ENCODE measurements at regions not wholly inside any gene's neighbourhood (a gene's known extent, or its start where the extent isn't known, plus 50 kb on each side); places are given as distances from the start of the nearest gene placed in this dataset.

GRCh38 chr6:144575327-144575726, 290.2 kb downstream of the UTRN start:
- Histone ChIP-seq H3K4me2 (ENCODE audit: low read length) (no peak overlapping the region), H3K27me3 (ENCODE audit: low read length) (no peaks in the 10 kb centered on the region), H3K9ac (ENCODE audit: low read length) (no peak overlapping the region), H2AFZ (ENCODE audit: low read length) (no peak overlapping the region), H4K20me1 (ENCODE audit: low read length) (no peaks in the 10 kb centered on the region), H3K36me3 (ENCODE audit: low read depth, low read length) (0 out of 2 replicates have a peak, but pooled peaks cover 2% of the 10 kb centered on the region), H3K27ac (ENCODE audit: low read length) (no peak overlapping the region), H3F3A (ENCODE audit: low read length, unreplicated experiment) (no peaks in the 10 kb centered on the region), H3K4me1 (ENCODE audit: insufficient read depth, low read length) (no peaks in the 10 kb centered on the region), H3K9me2 (replicated peaks; ENCODE audit: low read length) (no peaks in the 10 kb centered on the region), H3K9me3 (ENCODE audit: low read length) (no peaks in the 10 kb centered on the region), H3K79me2 (ENCODE audit: low read length) (no peaks in the 10 kb centered on the region), H3K4me3 (ENCODE audit: low read length) (no peak overlapping the region)
- TF ChIP-seq EZH2phosphoT487 (IDR thresholded peaks at IDR 0.05; ENCODE audit: borderline replicate concordance, low read length) (no peak), EZH2 (IDR thresholded peaks at IDR 0.05; ENCODE audit: low read length, unreplicated experiment) (no peak), CTCF (conservative IDR thresholded peaks at IDR 0.05; ENCODE audit: low read depth, low read length) (no peak)
- CTCF ChIA-PET = no interaction called here
- DNase-seq (no peak), ATAC-seq (no peak)
- BruUV-seq (replicated peaks) = no TSS peak
- POLR2A ChIA-PET (ENCODE audit: unreplicated experiment) = no interaction called here
- intact Hi-C loops (cut with micrococcal nuclease) = no loop called here

GRCh38 chr6:144576871-144577270, 291.7 kb downstream of the UTRN start:
- Histone ChIP-seq H4K20me1 (ENCODE audit: low read length) (no peaks in the 10 kb centered on the region), H3K36me3 (ENCODE audit: low read depth, low read length) (0 out of 2 replicates have a peak, but pooled peaks cover 2% of the 10 kb centered on the region), H3K9ac (ENCODE audit: low read length) (no peak overlapping the region), H3K27ac (ENCODE audit: low read length) (no peak overlapping the region), H2AFZ (ENCODE audit: low read length) (no peak overlapping the region), H3K27me3 (ENCODE audit: low read length) (no peaks in the 10 kb centered on the region), H3K4me2 (ENCODE audit: low read length) (no peak overlapping the region), H3K9me2 (replicated peaks; ENCODE audit: low read length) (no peaks in the 10 kb centered on the region), H3K4me3 (ENCODE audit: low read length) (no peak overlapping the region), H3K4me1 (ENCODE audit: insufficient read depth, low read length) (no peaks in the 10 kb centered on the region), H3K9me3 (ENCODE audit: low read length) (no peaks in the 10 kb centered on the region), H3F3A (ENCODE audit: low read length, unreplicated experiment) (no peaks in the 10 kb centered on the region), H3K79me2 (ENCODE audit: low read length) (no peaks in the 10 kb centered on the region)
- DNase-seq (no peak), ATAC-seq (no peak)
- ChIA-PET POLR2A (ENCODE audit: unreplicated experiment) (no interaction called here), CTCF (no interaction called here)
- no TSS peak for BruUV-seq (replicated peaks)
- intact Hi-C loops (cut with micrococcal nuclease) = no loop called here
- no peak for TF ChIP-seq EZH2phosphoT487 (IDR thresholded peaks at IDR 0.05; ENCODE audit: borderline replicate concordance, low read length)

GRCh38 chr6:144578385-144579350, 293.5 kb downstream of the UTRN start:
- DNase-seq = no peak
- CTCF ChIA-PET = no interaction called here
- BruUV-seq (replicated peaks) = no TSS peak

More at GRCh38 chr6:144578385-144579350, 293.5 kb downstream of the UTRN start:
- ATAC-seq = no peak
- no peaks in the 10 kb centered on the region for H3K9me3 ChIP-seq (ENCODE audit: low read length)
- no peak overlapping the region for H3K4me2 ChIP-seq (ENCODE audit: low read length)
- no peaks in the 10 kb centered on the region for H3F3A ChIP-seq (ENCODE audit: low read length, unreplicated experiment)
- 0 out of 2 replicates have a peak, but pooled peaks cover 2% of the 10 kb centered on the region for H3K36me3 ChIP-seq (ENCODE audit: low read depth, low read length)
- no peaks in the 10 kb centered on the region for H4K20me1 ChIP-seq (ENCODE audit: low read length)
- no peak overlapping the region for H3K27ac ChIP-seq (ENCODE audit: low read length)
- no peak overlapping the region for H3K9ac ChIP-seq (ENCODE audit: low read length)
- intact Hi-C loops (cut with micrococcal nuclease) = no loop called here
- H3K79me2 ChIP-seq (ENCODE audit: low read length) = no peaks in the 10 kb centered on the region
- no peak overlapping the region for H3K4me3 ChIP-seq (ENCODE audit: low read length)
- TF ChIP-seq EZH2phosphoT487 (IDR thresholded peaks at IDR 0.05; ENCODE audit: borderline replicate concordance, low read length) (no peak), EZH2 (IDR thresholded peaks at IDR 0.05; ENCODE audit: low read length, unreplicated experiment) (no peak), CTCF (conservative IDR thresholded peaks at IDR 0.05; ENCODE audit: low read depth, low read length) (no peak)
- H3K9me2 ChIP-seq (replicated peaks; ENCODE audit: low read length) = no peaks in the 10 kb centered on the region
- POLR2A ChIA-PET (ENCODE audit: unreplicated experiment) = no interaction called here
- no peaks in the 10 kb centered on the region for H3K27me3 ChIP-seq (ENCODE audit: low read length)
- H2AFZ ChIP-seq (ENCODE audit: low read length) = no peak overlapping the region
- no peaks in the 10 kb centered on the region for H3K4me1 ChIP-seq (ENCODE audit: insufficient read depth, low read length)

Measured in PC-3 (cell line).